GM21423 (cell line): ENCODE measurements at regions not wholly inside any gene's neighbourhood (a gene's known extent, or its start where the extent isn't known, plus 50 kb on each side); places are given as distances from the start of the nearest gene placed in this dataset.

Source experiments
- ATAC-seq: cut with Tn5 transposase; IDR thresholded peaks from one replicate; pipeline ENCODE4 v1.9.1; 2021; ENCODE audit warnings: mild to moderate bottlenecking, moderate library complexity; ENCODE audit not compliant: unreplicated experiment

DNA sequence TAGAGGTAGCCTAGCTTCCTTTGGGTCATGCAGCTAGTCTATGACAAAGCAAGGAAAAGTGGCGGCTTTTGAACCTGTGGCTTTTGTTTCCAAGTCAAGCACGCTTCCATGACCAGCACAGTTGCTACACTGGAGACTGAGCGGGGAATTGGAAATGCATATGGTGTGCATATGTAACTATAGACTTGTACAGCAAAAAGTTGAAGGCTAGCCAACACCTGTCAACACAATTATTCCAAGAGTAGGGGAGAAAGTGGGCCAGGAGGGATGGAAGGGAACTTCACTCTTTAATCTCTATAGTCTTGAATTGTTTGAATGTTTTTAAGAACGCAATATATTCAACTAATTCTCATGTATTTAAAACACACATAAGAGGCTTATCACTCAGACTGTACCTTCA is 218.5 kb upstream of the CADM1 start:
- ATAC-seq, result no peak

DNA sequence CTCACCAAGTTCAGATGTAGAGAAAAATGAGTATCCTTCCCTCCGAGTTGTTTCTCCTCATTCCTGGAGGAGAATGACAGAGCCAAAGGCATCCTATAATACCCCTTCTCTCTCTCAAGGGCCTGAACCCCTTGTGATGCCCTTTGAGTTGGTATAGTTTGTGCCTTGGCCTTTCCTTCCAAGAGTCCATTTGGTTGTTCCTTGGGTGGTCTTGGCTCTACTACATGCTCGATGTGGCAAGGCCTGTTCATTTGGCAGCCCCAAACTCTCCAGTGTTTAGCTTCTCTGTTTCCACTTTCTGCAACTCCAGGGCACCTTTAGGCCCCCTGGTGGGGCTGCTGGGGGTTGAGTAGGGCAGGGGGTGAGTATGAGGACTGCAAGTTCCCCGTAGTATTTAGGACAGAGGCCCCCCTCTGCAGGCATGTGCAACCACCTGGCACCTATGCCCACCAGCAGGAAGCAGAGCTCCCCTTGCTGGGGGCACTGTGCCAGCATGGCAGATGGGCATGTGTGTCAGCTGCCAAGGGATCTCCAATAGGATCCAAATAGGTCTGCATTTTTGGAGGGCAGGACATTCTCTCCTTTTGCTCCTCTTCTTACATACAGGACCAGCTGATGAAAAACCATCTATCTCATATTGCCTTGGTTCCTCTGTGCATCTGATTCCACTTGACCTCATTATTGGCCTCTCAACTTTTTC is 217.2 kb upstream of the CADM1 start:
- ATAC-seq, result no peak

DNA sequence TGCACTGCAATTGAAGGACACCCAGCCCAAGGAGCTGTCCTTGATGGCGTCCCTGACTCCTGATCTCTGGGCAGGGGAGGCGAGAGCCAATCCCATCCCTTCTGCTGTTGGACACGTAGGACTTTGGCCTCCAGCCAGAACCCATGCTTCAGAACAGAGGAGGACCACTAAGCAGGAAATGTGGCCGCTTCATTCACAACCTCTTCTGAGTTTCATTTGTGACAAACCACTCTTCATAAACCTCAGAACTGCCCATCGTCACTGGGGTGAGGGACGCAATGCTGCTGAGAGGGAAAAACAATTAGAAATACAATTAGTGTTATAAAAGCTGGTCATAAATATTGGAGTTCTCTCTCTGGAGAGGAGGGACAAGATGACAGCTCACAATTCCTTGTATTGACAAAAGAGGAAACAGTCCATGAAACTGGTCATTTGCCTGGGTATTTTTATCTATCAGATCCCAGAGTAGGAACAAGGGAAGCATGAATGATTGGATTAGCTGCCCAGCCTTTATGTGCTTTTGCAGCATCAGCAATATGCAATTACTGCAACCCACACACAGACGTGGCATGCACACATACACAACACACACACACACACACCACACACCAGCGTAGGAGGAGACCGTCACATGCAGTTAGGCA is 216.5 kb upstream of the CADM1 start:
- no peak for ATAC-seq

DNA sequence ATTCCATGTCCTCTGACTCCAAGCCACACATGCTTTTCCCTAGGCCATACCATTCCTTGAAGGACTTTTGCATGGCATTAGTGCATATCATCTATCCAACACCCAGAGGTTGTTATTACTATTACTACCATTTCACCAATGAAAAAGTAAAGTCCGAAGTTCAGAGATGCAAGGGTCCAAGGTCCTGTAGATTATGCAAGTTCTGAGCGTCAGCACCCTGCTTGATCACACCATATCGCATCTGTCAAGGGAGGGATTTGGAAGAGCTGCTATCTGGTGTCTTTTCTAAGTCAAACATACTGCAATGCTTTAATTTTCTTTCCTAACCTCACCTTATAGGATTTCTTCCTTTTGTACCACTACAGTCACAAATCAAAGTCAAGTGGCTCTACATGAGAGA is 214.7 kb upstream of the CADM1 start:
- no peak for ATAC-seq

DNA sequence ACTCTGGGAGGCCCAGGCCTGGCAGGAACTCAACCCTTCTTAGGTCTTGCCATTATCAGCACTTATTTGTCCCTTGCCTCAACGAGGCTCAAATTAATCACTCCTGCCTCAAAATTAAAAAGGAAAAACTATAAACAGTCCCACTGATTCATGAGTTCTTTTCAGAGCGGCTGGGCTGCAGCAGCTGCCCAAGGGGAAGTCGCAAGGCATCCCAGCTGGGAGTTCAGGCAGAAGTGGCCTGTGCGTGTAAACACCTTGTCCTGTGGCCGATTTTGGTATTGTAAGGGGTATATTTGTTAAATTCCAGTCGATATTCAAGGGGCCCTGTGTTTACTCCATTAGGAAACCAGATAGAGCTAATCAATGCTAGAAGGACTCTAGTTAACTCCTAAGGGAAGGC is 213.9 kb upstream of the CADM1 start:
- ATAC-seq, result no peak

DNA sequence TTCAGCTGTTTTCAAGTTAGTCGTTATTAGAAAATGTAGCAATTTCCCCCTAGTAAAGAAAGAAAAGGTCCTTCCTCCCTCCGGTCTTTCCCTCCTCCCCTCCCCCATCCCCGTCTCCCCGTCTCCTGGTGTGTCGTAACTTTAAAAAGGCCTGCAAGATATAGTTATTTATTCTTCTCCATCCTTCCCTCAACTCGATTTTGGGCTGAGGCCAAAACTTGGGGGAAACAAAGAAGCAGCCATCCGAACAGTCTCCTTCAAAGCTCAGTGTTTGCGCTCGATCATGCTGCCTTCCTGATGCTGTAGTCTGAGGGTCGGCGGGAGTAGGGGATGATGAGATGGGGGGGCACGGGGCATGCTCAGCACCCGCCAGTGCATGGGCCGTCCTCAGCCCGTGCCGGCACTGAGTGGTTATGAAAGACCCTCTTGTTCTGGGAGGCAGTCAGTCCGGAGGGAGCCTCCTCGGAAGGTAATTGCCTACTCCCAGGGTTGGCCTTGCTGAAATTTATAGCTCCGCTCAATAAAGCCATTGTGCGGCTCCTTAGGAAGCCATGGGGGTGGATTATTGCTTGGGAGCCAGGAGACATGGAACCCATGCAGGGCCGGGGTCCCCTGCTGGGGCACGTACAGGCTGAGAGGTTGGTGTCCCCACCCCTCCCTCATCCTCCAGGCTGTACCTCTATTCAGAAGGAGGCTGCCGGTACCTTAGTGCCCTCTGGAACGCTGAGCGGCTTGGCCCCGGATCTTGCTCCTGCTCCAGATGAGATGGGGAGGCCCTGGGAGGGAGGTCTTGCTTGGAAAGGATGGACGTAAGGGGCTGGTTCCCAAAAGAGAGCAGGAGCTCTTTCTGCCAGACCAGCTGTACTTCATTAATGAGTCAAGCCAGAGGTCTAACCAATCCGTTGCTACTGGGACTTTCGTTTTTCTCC is 212.7 kb upstream of the CADM1 start:
- no peak for ATAC-seq

DNA sequence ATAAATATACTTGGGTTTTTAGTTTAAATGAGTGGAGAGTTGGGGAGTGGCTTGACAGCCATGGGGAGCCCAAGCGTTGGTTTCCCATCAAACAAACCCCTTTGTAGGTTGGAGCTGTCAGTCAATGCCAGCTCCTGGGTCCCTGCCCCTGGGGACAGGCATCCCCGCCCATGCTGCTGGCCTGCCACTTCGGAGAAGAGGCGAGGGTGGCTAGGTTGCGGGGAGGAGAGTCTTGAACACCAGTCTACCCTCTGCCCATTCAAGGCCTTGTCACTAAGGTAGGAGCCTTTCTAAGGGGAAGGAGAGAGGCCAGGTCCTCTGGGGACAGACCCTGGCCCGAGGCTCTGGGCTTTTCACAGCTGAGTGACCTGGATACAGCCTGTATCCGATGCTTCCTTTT is 211.9 kb upstream of the CADM1 start:
- no peak for ATAC-seq

DNA sequence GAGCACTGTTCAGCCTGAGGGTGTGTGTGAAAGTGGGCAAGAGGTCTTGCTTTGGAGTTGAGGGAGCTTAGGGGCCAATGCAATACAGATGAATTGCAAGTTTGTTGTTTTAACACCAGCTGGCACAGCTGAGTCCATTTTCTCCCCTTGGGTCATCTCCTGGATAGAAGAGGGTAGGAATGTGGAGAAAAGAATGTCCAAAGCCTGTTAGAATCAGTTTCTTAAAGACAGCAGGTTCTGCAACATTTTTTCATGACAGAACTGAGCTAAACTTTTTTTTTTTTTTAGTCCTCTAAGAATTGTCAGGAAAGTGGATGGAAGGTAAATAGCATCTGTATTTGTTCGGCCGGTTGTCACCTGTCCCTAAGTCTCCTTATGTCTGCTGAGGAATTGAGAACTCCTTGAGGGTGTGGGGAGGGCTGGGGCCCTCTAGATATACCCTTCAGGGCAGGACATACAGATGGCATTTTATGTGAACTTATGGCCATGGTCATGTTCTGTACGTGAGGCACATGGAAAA is 211.1 kb upstream of the CADM1 start:
- no peak for ATAC-seq

DNA sequence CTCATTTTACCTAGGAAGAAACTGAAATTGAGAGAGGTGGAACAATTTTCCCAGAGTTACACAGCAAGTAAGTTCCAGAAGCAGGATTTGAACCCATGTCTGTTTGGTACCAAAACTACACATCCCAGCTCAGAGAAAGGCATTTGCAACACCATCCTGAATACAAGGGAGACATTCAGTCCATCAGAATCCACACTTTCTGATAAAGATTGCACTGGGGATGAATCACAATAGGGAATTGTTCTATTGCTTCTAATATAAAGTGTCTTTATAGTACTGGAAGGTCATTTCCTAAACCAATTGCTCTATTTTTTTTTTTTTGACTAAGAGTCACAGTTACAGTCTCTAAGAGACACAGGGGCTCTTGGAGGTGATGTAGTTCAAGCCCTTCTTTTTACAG is 208.1 kb upstream of the CADM1 start:
- no peak for ATAC-seq

DNA sequence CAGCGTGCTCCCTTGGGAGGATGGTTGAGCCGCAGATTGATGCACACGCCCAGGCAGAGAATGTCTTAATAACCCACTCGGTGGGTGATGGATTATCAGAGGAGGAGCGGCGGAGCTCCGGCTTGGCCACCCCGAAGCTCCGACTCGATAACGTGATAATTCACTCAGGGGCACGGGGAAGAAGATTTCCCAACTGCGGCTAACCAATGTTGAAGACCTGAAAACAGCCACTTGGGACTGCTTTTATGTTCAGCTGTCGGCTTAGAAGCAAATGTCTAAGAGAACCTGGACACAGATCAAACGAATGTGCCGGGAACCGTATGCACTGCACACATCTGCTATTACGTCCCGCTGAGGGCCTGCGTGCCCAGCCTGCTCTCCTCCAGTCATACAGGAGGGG is 206.8 kb upstream of the CADM1 start:
- ATAC-seq, result no peak

DNA sequence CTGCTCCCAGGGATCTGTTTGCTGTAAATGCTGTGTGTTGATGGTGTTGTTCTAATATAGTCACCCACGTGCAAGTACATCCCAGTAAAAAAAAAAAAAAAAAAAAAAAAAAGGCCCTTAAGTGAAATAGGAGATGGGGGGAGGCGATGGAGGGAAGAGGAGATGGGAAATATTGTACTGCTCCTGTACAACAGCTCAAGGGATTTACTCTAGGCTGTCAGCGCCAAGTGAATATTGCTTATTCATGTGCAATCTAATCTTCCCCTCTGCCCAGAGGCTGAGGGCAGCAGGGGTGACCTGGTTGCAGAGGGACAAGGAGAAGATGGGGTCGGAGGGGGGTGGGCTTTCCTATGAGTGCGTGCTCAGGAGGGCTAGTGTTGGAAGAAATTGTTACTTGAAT is 206.2 kb upstream of the CADM1 start:
- no peak for ATAC-seq

DNA sequence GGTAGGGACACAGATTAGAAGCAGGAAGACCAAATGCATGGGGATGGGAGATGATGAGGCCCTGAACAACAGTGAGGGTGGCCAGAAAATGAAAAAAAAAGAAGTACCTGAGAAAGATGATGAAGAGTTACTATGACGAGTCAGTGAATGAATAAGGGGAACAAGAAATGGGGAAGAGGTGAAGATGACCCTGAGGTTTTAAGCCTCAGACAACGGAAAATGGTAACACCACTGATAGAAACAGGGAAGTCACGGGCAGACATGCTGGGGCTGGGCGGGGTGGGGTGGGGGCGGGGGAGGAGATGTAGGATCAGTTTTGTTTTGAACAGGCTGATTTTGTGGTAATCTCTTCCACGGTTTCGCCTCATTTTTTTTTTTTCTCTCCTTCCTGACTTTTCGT is 205.1 kb upstream of the CADM1 start:
- no peak for ATAC-seq

DNA sequence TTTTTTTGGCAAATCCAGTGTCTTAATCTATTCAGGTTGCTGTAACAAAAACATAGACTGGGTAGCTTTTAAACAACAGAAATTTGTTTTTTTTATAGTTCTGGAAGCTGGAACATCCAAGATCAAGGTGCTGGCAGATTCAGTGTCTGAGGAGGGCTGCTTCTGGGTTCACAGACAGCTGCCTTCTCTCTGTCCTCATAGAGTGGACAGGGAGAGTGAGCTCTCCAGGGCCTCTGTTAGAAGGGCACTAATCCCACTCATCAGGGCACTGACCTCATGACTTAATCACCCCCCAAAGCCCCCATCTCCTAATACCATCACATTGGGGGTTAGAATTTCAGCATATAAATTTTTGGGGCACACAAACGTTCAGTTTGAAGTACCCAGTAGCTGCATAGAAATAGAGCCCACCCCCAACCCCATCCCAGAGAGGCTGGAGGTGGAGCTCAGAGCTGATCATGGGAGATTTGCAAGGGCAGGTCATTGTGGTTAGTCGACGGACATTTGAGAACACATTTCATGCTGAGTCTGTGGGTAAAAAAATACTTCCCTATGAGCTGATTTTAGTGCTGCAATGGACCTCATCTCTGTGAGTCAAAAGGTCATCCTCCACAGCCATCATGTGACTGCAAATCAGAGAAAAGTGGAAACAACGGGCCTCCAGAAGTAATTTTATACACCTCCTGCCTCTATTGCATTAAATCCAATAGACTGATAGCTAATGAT is 203.1 kb upstream of the CADM1 start:
- ATAC-seq, result no peak

DNA sequence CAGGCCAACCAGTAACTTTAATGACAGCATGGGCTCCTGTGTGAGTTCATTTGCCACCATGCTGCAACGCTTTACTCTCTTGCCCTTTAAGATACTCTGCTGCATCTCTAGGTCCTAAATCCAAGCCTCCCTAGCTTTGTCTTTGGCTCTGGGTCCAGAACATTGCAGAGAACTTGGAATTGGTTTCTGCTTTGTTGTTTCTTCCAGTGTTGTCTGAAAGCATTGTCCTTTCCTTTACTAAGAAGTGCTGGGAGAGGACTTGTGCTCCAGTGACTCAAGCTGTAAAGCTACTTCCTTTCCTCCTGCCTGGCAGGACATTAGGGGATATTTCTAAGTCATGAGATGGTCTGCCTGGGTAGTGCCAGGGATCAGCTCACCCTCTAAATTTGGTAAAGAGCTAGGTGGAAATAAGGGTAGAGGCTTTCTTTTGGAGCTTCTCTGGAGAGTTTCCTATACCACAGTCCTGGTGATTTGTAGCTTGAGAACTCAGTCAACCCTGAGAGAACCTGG is 202.5 kb upstream of the CADM1 start:
- ATAC-seq, result no peak

DNA sequence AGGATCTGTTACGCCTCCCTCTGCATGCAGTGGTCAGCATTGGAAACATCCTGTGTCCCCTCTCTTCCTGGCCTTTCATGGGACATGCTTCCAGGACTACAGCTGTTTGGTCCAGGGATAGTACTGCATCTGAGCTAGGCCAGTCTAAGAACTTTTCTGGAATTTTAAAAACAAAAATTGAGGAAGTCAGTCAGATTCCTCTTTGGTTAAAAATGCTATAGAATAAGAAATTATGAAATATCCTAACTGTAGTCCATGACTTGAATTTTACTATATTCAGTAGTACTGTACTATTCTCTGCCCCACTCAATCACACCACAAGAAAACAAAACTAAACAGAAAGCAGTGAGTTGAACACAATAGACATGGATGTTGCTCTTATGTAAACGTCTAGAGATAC is 201.0 kb upstream of the CADM1 start:
- no peak for ATAC-seq

DNA sequence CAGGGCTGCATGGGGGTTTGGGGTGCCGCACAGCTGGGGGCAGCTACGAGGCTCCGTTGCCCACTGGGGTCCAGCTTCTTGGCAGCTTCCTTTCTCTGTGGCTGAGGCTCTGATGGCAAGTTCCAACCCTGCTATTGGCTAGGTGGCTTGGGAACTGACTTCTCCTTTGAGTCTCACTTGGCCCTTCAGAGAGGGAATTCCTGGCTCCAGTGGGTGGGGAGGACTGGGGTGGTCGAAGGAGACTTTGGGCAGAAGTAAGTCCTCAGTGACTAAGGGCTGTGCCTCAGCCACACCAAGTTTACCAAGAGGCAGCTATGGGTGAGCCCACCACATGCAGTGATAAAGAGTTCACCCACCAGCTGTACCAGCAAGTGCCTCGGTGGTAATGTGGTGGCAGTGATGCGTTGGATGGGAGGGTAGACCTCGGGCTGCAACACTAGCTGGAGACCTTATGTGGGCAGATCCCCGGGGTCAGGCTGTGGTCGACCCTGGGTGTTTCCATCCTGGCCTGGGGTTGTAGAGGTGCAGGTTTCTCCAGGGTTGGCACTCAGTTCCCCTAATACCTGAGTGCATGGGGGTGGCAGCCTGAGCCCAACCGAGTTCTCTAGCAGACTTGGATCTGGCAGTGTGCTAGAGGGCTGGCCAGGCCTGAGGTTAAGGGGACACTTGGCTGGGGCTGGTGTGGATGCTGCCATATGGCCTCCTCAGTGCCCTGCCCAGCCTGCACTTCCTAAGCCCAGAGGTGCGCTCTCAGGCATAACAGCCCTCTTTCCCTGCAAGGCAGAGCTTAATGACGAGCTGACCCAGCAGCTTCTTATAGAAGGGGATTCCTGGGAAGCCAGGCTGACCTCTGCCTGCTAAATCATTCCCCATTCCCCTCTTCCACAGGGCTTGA is 197.0 kb upstream of the CADM1 start:
- ATAC-seq, result no peak

DNA sequence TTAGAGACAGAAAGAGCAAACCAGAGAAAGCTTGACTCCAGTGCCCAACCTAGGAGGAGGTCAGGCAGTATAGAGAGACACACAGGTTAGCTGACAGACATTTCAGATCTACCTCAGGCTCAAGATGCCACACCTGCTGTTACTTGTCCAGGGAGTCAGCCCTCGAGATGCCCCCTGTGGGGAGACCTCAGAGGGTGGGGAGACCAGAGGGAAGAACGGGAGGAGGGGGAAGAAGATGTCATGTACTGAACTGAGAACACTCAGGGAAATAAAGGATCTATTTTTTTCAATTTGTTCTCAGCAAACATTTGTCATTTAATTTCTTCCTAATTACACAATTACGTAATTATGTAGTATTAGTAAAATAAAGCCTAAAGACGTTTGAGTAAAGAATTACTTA is 196.3 kb upstream of the CADM1 start:
- ATAC-seq, result no peak

DNA sequence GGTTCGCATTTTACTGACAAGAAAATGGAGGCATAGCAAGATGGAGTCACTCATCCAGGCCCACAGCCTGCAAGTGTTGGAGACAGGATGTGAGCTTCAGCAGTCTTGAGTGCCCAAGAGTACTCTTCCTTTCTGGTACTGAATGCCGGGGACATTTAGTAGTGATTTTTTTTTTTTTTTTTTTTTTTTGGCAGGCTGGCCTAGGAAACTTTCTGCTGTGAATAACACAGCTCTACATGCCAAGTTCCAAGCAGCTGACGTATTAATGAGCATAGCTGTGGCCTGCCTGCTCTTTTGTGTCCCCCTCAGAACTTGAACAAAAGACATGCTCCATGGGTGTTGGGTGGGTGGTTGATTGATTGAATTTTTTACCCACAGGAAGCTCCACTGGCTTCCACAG is 195.5 kb upstream of the CADM1 start:
- ATAC-seq, result no peak

DNA sequence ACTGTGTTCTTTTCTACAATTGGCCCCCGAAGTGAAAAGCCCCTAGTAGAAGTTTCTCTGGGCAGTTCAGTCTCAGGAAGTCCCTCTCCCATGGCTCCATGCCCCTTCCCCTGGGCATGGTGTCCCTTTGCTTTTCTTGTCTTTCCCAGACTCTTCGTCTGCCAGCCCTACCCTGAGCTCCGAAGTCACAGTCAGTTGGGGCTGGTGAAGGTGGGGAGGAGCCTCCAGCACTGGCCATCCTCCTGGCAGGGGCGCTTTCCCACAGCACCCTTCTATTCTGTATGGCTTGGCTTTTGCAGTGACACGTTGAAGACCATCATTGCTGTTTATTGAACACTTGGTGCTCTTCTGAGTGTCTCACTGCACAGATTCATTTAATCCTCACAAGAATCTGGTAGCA is 195.1 kb upstream of the CADM1 start:
- ATAC-seq, result no peak

DNA sequence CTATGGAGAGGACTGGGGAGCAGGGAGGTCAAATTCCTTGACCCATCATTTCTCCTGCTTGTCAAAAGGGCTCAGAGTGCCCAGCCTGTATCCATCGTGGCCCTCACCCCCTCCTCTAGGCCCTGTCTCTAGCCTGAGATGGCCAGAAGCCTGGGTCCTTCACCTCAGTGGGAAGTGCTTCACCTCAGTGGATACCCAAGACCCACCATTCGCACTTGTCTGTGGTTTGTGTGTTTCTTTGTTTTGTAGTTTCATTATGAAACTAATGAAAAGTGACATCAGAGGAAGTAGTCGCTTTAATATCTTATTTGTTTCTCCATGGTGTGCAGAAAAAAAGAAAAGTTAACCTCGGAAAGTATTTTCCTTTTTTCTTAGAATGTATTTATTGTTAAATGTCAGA is 194.0 kb upstream of the CADM1 start:
- no peak for ATAC-seq
